Hippocampal formation (tissue), 2 donors: ENCODE measurements at regions not wholly inside any gene's neighbourhood (a gene's known extent, or its start where the extent isn't known, plus 50 kb on each side); places are given as distances from the start of the nearest gene placed in this dataset.

Experiments used
- DNase-seq, 2 donors: peaks; one replicate each; lab custom pipeline; 2025; lab: John Stamatoyannopoulos, UW

DNA sequence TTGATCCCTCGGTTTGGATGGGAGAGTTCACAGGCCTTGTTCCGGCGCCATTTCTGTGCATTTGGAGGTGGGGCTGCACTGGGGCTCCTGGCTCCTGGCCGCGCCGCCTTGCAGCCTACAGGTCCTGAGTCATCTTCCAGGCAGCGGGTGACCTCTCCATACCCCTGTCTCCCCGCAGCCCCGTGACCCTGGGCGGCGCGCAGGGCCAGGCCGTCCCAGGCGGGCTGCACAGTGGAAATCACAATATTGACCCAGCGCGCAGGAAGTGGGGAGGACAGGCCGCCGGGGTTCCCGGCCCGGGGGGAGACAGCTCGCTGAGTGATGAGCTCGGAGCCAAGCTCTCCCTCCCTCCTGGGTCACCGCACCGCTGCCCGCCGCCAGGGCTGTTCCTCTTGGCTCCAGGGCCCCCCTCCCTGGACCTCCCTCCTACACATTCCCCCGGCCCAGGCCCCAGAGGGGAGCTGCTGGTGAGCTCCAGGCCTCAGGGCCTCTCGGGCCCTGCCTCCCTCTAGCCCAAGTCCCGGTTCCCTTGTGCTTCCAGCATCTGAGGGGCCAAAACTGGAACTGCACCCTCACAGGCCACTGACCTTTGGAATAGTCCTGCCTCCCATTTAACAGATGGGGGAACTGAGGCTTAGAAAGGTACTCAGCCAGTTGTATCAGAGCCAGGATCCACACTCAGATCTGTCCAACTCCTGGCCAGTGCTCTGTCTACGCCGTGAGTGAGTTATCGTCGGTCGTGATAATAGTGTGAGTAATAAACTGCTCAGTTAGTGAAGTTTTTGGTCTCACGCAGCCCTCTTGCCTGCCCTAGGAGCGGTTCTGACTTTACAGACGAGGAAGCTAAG lies 142.9 kb upstream of the WNT4 start:
- DNase-seq, result no peak

DNA sequence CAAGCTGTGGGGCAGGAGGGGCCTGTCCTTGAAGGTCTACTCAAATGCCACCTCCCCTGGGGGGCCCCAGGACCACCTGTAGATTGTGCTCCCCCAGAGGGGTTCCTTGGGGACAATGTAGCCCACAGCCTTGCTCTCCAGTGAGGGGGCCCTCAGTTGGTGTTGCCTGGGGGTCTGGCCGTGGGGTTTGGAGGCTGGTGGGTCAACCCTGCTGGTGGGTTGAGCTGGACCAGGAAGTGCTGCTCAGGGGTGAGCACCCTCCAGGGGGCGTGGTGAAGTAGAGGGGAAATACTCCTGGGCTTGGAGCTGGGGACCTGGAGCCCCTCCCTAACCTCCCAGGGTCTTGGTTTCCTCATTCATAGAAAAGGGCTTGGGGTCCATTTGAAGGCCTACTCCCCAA lies 143.6 kb upstream of the WNT4 start:
- no peak for DNase-seq

DNA sequence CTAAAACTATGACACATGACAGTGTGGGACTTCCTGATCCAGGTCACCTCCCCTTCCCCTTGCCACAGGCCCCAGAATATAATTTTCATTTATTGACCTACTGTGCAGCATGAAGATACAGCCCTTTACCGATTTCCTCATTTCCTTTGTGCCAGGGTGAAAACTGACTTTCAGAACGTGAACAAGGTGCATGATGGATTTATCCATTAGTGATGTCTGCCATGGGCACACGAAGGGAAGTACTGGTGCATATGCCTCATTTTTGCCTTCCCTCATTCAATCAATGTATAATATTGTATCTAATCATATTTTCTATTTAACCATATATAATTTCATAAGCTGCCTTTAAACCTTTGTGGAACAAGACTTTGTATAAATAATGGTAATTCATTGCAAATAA lies 144.4 kb upstream of the WNT4 start:
- no peak for DNase-seq

DNA sequence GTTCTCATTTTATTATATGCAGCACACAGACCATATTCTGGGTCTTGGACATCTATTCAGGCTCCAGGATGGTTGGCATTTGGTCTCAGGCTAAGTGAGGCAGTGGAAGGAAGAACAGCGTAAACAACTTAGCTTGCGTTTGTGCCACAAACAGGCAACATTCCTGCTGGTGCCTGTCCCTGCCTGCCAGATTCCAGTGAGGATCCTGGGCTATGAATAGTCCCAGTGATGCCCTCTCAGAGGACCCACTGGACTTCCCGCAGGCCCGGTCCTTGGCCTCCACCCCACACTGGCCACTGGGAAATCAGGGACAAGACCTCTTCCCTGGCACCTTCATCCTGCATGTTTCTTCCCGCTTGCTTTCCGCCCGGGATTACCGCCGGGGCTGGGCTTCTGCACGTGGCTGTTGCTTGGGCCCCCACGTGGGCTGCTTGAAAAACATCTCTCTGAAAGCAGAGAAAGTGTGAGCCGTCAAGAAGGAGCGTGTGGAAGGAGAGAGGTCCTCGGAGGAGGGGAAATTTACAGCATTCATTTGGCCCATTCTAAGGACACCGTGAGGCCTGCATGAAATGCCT lies 145.1 kb upstream of the WNT4 start:
- DNase-seq, result no peak

DNA sequence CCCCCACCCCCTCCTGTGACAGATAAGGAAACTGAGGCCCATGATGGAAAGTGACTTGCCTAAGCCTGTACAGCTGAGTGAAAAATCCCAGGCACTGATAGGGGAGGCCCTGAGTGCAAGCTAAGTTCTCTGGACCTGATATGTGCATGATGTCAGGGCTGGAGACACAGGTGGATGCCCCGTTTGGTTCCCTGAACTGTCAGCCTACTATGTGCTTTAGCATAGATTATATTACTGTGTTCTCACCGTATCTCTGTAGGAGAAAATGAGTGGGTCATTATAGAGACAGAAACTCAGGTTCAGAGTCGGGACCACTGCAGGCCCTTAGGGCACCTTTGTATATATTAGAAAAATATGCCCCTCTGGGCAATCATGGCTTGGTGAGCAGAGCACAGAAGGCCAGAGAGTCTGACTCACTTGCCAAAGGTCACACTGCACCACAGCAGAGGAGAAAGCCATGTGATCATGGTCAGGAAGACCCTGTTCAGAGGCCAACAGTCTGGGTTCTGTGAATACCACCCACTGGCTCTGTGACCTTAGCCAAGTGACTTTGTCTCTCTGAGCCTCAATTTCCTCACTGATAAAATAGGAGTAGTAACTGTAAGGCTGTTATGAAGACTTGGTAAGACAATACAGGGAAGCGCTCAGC lies 145.8 kb upstream of the WNT4 start:
- no peak for DNase-seq

DNA sequence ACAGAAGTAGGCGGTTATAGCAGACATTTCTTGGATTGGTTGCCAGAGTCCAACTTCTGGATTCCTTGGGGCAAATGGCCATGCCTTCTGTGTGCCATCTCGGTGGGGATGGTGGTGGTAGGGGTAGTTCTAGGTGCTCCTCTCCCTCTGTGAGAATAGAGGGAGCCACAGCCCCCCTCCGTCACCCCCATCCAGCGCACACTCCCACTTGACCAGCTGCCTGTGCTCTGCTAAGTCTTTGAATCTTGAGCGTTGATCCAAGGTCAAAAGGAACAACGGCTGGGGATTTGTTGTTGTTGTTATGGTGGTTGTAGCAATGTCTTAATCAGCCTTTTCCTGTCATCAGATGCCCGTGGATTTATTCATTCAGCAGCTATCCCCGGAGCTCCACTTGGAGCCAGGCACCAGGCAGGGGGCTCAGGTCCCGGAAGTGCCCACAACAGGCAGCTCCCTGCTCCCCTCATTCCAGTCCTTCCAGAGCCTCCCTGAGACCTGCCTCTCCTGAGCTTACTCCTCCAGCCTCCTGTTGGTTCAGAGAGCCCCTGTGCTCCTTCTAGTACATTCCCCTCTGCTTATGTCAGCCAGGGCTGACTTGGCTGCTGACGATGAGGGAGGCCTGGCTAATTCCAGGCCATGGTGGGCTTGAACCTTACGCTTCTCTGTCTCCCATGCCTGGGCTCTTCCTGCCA lies 146.6 kb upstream of the WNT4 start:
- DNase-seq, result no peak

DNA sequence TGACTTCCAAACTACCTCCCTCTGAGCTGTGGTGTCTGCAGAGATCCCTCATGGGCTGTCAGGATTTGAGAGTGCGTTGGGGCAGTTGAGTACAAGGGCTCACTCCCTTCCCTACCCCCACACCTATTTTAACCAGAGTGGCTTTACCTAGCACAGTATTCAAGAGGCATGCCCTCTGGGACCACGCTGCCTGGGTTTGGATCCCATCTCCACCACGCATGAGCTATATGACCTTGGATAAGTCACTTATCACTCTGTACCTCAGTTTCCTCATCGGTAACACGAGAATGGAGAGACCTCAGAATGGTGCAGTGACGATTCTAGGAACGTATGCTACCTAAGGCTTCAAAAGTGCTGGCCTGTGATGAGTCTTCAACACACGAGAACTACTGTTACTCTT lies 147.3 kb upstream of the WNT4 start:
- no peak for DNase-seq

DNA sequence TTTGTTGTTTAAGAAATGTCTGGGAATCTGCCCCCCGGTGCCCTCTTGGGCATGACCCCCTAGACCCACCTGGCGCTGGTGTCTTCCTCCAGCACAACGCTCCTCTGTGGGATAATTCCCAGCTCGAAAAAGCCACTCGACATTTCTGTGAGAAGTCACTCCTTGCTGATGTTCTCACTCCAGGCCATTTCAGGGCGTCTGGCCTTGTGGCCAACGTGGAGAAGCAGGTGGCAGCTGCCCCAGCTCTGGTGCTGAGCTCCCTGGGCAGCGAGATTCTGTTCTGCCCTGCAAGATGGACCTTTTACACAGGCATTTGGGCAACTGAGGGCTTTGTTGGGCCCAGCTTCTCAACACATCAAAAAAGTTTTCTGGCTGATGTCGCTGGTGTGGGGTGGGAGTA lies 147.7 kb upstream of the WNT4 start:
- DNase-seq, result no peak

DNA sequence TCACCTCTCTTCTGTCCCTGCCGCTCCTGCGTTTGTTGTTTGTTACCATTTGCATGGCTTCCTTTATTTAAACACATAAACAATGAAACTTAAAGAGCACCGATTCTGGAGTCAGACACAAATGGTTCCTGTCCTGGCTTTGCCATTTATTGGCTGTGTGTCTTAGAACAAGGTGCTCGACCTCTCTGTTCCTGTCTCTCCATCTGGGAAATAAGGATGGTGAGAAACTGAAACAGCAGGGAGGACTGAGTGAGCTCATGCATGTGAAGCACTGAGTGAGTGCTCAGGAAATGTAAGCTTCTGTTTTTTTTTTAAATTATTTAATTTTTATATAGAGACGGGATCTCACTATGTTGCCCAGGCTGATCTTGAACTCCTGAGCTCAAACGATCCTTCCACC lies 148.2 kb upstream of the WNT4 start:
- DNase-seq, result no peak

DNA sequence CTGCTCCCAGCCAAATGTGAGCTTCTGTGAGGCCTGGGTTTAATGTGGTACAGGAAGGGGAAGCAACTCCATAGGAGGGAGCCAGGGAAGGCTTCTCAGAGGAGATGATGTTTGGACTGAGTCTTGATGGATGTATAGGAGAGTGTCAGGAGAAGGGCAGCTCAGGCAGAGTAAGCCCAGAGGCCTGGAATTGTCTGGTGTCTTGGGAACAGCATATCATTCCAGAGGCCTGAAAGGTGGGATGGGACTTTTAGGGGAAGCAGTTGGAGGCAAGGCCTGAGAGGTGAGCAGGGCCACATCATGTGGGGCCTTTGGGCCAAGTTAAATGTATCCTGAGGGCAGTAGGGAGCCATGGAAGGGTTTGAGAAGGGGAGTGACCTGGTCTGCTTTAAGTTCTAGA lies 148.6 kb upstream of the WNT4 start:
- DNase-seq, result no peak

DNA sequence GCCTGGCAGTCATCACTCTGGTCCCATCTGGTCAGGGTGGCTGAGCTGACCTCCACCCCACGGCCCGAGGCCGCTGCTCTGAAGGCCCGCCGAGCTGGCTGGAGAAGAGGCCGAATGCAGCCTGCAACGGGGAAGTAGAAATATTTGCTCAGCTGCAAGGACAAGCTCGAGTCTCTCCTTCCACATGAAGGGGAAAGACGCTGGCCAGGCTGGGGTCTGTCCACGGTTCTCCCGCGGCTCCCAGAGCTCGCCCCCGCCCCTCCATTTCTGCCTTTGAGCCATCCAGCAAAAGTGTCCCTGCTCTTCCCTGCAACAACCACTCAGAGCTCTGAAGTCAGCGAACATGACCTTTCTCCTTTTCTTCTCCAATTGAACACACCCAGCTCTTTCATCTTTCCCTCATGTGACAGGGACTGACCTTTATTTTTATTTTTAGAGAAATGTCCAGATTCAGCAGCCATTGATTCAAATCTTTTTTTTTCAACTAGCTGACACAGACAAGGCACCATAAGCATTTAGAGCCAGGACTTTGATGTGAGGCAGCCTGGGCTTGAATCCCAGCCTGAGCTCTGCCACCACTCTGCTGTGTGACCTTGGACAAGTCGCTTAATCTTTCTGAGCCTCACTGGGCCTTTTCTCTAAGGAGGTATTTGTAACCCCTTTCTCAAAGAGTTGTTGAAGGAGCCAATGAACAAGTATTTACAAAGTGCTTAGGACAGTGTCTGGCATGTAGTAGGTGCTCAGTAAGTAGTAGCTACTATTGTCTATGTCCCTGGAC lies 149.3 kb upstream of the WNT4 start:
- DNase-seq, result no peak

DNA sequence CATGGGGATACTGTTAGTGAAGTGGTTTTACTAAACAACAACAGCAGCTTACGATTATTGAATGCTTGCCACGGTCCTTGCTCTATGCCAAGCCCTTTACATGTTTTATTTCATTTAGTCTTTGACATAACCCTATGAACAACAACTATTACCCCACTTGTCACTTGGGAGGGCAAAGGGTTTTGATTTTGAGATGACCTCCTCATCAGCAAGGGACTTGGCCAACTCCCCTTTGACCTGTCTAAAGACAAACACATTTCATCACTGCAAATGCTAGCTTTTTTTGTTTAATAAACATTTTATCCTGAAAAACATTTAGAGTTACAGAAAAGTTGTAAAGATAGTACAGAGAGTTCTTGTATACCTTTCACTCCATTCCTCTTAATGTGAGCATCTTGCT lies 152.5 kb upstream of the WNT4 start:
- DNase-seq, result no peak

DNA sequence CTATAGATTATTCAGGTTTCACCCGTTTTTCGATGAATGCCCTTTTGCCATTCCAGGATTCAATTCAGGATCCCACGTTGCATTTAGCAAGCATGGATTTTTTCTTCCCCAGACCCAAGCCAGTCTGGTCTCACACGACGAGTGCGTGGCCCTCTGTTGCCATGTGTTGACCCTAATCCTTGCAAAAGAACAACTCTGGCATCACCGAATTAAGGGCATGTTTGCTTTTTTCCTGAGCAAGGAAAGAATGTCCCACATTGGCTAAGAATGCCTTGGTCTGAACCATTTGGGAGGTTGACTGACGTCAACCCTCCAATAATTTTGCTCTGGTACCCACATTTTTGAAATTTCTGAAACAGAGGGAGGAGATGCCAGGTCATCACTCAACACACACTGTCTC lies 153.0 kb upstream of the WNT4 start:
- DNase-seq, result no peak

DNA sequence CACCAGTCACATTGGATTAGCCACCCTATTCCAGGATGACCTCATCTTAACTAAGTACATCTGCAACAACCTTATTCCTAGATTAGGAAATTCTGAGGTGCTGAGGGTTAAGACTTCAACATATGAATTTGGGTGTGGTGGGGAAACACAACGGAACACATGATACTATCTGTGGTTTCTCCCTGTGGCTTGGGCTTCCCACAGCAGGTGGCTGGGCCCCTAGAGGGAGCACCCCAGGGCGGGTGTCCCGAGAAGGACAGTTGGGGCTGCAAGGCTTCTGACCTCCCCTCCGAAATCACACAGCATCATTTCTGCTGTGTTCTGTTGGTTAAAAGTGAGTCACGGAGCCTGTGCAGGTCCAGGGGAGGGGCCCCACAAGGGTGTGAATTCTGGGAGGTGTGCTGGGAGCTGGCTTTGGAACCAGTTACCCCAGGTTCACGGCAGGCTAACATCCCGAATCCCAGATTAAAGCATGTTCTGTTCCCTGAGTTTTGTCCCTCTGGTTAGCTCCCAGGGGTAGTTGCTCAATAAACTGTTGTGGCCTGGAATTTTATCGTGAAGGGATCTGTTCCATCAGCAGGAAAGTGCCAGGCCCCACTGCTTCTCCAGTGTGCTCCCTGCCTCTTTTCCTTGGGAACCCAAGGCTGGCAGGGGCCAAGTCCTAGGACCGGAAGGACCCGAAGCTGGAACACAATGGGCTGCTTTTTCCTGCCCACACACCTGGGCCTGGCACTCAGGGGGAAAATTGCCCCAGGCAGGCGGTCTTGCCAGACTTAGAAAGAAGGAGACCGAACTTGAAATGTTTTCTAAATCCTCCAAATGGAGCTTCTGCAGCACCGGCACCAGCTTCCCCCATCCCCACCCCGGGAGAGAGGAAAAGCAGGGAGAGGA lies 154.0 kb upstream of the WNT4 start:
- no peak for DNase-seq

DNA sequence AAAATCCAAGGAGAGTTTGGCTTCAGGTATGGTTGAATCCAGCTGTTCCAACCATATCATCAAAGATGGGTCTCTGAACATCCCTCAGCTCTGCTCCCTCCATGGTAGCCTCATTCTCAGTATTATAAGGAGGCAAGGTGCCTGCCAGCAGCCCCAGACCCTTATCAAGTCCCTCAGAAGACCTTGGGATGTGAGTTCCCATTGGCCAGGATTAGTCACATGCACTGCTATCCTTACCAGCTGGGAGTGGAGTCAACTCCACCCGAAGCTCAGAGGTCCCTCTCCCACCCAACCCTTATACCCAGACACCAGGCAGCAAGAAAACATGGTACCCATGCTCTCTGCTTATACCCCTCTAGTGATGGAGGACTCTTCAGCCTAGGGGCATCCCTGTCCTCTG lies 153.7 kb upstream of the ZBTB40 start:
- DNase-seq, result no peak

DNA sequence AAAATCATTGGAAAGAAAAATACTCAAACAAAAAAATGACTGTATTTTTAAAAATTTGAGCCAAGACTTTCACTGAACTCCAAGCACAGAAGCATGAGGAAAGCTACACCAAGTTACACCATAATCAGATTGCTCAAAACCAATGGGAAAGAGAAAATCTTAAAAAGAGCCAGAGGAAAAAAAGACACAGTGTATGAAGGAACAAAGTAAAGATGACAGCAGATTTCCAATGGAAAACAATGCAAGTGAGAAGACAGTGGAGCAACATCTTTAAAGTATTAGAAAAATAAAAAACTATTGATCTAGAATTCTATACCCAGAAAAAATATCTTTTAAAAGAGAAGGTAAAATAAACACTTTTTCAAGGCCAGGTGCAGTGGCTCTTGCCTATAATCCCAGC lies 147.8 kb upstream of the ZBTB40 start:
- no peak for DNase-seq

DNA sequence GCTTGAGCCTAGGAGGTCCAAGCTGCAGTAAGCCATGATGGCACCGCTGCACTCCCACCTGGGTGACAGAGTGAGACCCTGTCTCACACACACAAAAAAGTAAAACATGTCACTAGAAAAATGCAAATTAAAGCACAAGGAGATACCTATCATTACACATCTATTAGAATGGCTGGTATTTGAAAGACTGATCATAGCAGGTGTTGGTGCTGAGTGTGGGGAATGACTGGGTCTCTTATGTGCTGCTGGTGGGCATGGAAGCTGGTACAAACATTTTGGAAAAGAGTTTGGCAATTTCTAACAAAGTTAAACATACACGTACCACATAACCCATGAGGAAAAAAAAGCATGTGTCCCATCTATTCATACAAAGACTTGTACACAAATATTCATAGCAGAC lies 142.1 kb upstream of the ZBTB40 start:
- DNase-seq, result no peak

DNA sequence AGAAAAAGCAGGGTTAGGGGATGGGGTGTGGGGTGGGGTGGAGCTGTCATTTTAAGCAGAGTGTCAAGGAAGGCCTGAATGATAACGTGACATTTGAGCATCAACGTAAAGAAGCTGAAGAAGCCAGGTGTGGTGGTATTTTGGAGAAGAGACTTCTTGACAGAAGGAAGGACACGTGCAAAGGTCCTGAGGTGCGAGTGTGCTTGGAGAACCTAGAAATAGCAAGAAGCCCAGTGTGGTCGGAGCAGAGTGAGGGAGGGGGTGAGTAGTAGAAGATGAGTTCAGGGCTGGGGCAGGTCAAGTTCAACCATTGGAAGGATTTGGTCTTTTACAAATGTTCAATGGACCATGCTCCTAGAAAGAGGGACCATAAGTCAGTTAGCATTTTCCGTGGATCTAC lies 140.2 kb upstream of the ZBTB40 start:
- no peak for DNase-seq

DNA sequence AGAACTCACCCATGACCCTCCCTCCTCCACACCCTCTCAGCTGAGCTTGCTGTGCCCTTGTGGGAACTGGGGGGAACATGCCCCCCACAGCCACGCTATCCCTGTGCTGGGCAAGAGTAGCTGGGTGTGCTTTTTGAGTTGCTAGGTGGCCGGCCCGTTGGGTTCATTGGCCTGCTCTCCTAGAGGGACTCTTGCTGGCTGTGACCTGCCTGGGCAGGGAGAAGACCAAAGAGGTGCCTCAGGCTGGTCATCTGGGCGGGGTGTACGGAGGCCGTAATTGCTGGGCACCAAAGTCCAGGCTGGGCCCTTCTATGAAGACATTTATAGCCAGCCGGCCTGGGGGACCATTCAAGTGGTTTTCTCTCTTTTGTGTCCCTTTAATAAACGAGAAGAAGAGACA lies 138.3 kb upstream of the ZBTB40 start:
- no peak for DNase-seq

DNA sequence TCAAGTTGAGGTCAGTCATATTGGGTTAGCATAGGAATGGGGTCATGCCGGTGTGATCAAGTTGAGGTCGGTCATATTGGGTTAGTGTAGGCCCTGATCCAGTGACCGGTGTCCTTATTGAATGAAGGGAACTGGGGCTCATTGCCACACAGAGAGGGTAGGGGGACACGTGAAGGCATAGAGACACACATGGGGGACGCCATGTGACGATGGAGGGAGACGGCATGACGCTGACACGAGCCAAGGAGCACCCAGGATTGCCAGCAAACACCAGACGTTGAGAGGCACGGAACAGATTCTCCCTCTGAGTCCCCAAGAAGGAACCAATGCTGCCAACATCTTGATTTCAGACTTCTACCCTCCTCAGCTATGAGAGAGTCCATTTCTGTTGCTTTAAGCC lies 136.9 kb upstream of the ZBTB40 start:
- DNase-seq, result no peak
